IMR-90 (cell line): ENCODE measurements at regions not wholly inside any gene's neighbourhood (a gene's known extent, or its start where the extent isn't known, plus 50 kb on each side); places are given as distances from the start of the nearest gene placed in this dataset.

Source experiments
- ATAC-seq: fragments of 200-7000 bp; cut with Tn5 transposase; 2 replicates; pipeline ENCODE4 v1.9.1; 2020; ENCODE audit warnings: low read depth, mild to moderate bottlenecking, moderate library complexity
- BruUV-seq: library from RNA; stranded (reverse); fragments of 400-500 nt; replicated peaks from 2 replicates; lab custom pipeline; 2021; lab: Mats Ljungman, UMichigan
- CTCF ChIA-PET: fragments of 300-600 bp; formaldehyde crosslinking; extraction: SDS; loops from one replicate; lab custom pipeline; 2021; ENCODE audit warnings: antibody characterized with exemption; lab: Yijun Ruan, JAX
- POLR2A ChIA-PET: fragments of 300-600 bp; sonication (Branson Sonifier 250); formaldehyde crosslinking; loops from one replicate; lab custom pipeline; 2022; ENCODE audit warnings: antibody characterized with exemption; ENCODE audit not compliant: unreplicated experiment; lab: Charles Lee
- DNase-seq: peaks from one replicate; pipeline ENCODE4 v3.0.0; 2013
- H2AFZ ChIP-seq: replicated peaks from 2 replicates; pipeline ENCODE3; 2013; ENCODE audit warnings: low read length, mild to moderate bottlenecking; ENCODE audit not compliant: poor library complexity
- H2AK5ac ChIP-seq: 2 replicates; pipeline ENCODE4 v1.6.1; 2013; ENCODE audit warnings: low read depth, low read length, inconsistent platforms
- H2AK9ac ChIP-seq: replicated peaks from 2 replicates; pipeline ENCODE3; 2013; ENCODE audit warnings: mild to moderate bottlenecking, low read depth, low read length, moderate library complexity; ENCODE audit not compliant: poor library complexity
- H2BK120ac ChIP-seq: 2 replicates; pipeline ENCODE4 v1.6.1; 2013; ENCODE audit warnings: low read depth, low read length, inconsistent platforms
- H2BK15ac ChIP-seq: 3 replicates; pipeline ENCODE4 v1.6.1; 2013; ENCODE audit warnings: low read depth, low read length, inconsistent platforms
- H2BK20ac ChIP-seq: 2 replicates; pipeline ENCODE4 v1.6.1; 2013; ENCODE audit warnings: low read depth, mild to moderate bottlenecking, inconsistent platforms, low read length, moderate library complexity
- H2BK5ac ChIP-seq: 2 replicates; pipeline ENCODE4 v1.6.1; 2013; ENCODE audit warnings: mild to moderate bottlenecking, low read depth, low read length, inconsistent platforms; ENCODE audit not compliant: poor library complexity, severe bottlenecking
- H3K14ac ChIP-seq: replicated peaks from 2 replicates; pipeline ENCODE4 v1.6.1; 2013; ENCODE audit warnings: low read depth, low read length, inconsistent platforms
- H3K18ac ChIP-seq: 2 replicates; pipeline ENCODE4 v1.6.1; 2013; ENCODE audit warnings: low read depth, low read length, control low read depth
- H3K23ac ChIP-seq: 2 replicates; pipeline ENCODE4 v1.6.1; 2013; ENCODE audit warnings: low read depth, low read length, inconsistent platforms
- H3K27ac ChIP-seq: 2 replicates; pipeline ENCODE4 v1.5.1; 2013; ENCODE audit warnings: mild to moderate bottlenecking, control low read depth, low read length; ENCODE audit not compliant: insufficient read depth
- H3K27me3 ChIP-seq: 2 replicates; pipeline ENCODE4 v1.6.1; 2013; ENCODE audit warnings: low read length; ENCODE audit not compliant: control insufficient read depth, insufficient read depth
- H3K36me3 ChIP-seq: 2 replicates; pipeline ENCODE4 v1.6.1; 2013; ENCODE audit warnings: low read length, mixed read lengths; ENCODE audit not compliant: control insufficient read depth, insufficient read depth
- H3K4ac ChIP-seq: 2 replicates; pipeline ENCODE4 v1.6.1; 2013; ENCODE audit warnings: low read depth, low read length, inconsistent platforms
- H3K4me1 ChIP-seq: 2 replicates; pipeline ENCODE4 v1.6.1; 2013; ENCODE audit warnings: low read length, mixed read lengths; ENCODE audit not compliant: control insufficient read depth, insufficient read depth
- H3K4me2 ChIP-seq: 2 replicates; pipeline ENCODE4 v1.6.1; 2013; ENCODE audit warnings: low read depth, mild to moderate bottlenecking, control low read depth, low read length, moderate library complexity
- H3K4me3 ChIP-seq: 2 replicates; pipeline ENCODE4 v1.5.1; 2013; ENCODE audit warnings: low read depth, mild to moderate bottlenecking, control low read depth, low read length, moderate library complexity; ENCODE audit not compliant: insufficient read depth
- H3K56ac ChIP-seq: 2 replicates; pipeline ENCODE4 v1.6.1; 2013; ENCODE audit warnings: low read length, inconsistent platforms; ENCODE audit not compliant: insufficient read depth; ENCODE audit errors: extremely low read depth
- H3K79me1 ChIP-seq, 2 experiments: 2 replicates each; pipeline ENCODE4 v1.6.1; 2013; ENCODE audit warnings: low read length in 2 of 2, inconsistent platforms in 1 of 2, low read depth in 1 of 2
- H3K9ac ChIP-seq: 2 replicates; pipeline ENCODE4 v1.6.1; 2013; ENCODE audit warnings: low read depth, low read length, control low read depth
- H3K9me1 ChIP-seq: 2 replicates; pipeline ENCODE4 v1.6.1; 2013; ENCODE audit warnings: low read length, inconsistent platforms; ENCODE audit not compliant: insufficient read depth
- H3K9me3 ChIP-seq: 2 replicates; pipeline ENCODE4 v1.6.1; 2013; ENCODE audit warnings: low read length; ENCODE audit not compliant: control insufficient read depth, insufficient read depth
- H4K20me1 ChIP-seq: 2 replicates; pipeline ENCODE4 v1.6.1; 2013; ENCODE audit warnings: low read length, inconsistent platforms; ENCODE audit not compliant: insufficient read depth
- H4K5ac ChIP-seq: 2 replicates; pipeline ENCODE4 v1.6.1; 2013; ENCODE audit warnings: mild to moderate bottlenecking, low read depth, low read length, control low read depth
- H4K8ac ChIP-seq, 2 experiments: 2 replicates each; pipeline ENCODE4 v1.6.1; 2013; ENCODE audit warnings: low read depth in 2 of 2, low read length in 2 of 2, control low read depth in 1 of 2, inconsistent platforms in 1 of 2
- H4K91ac ChIP-seq: 2 replicates; pipeline ENCODE4 v1.6.1; 2013; ENCODE audit warnings: low read depth, low read length, inconsistent platforms; ENCODE audit not compliant: insufficient read depth
- BHLHE40 ChIP-seq: fragments of 150-350 bp; IDR thresholded peaks from 2 replicates; pipeline ENCODE4 v1.6.1; 2016; ENCODE audit warnings: mild to moderate bottlenecking, low read depth, low read length
- CEBPB ChIP-seq: IDR thresholded peaks from 2 replicates; pipeline ENCODE4 v1.6.1; 2012; ENCODE audit warnings: low read depth, low read length, improper control_type of control experiment
- CHD1 ChIP-seq: IDR thresholded peaks from 2 replicates; pipeline ENCODE4 v1.6.1; 2012; ENCODE audit warnings: low read depth, low read length, improper control_type of control experiment
- FOS ChIP-seq: fragments of 150-350 bp; IDR thresholded peaks from 2 replicates; pipeline ENCODE4 v1.6.1; 2016; ENCODE audit warnings: low read depth, low read length
- MAZ ChIP-seq: IDR thresholded peaks from 2 replicates; pipeline ENCODE4 v1.6.1; 2012; ENCODE audit warnings: low read depth, mild to moderate bottlenecking, low read length, improper control_type of control experiment, moderate library complexity, borderline replicate concordance
- POLR2A ChIP-seq: IDR thresholded peaks from 2 replicates; pipeline ENCODE4 v1.6.1; 2012; ENCODE audit warnings: mild to moderate bottlenecking, low read depth, low read length
- RCOR1 ChIP-seq: IDR thresholded peaks from 2 replicates; pipeline ENCODE4 v1.6.1; 2012; ENCODE audit warnings: mild to moderate bottlenecking, low read length, improper control_type of control experiment; ENCODE audit not compliant: insufficient replicate concordance
- RFX5 ChIP-seq: IDR thresholded peaks from 2 replicates; pipeline ENCODE4 v1.8.0; 2012; ENCODE audit warnings: low read depth, mild to moderate bottlenecking, low read length, moderate library complexity
- WGBS, 2 experiments: methylation state at CpG; one replicate each; pipeline versions ENCODE4 v1.1.5 to v1.1.7; 2013; ENCODE audit warnings: missing lambda C conversion rate in 2 of 2; ENCODE audit not compliant: insufficient read length in 1 of 2; ENCODE audit errors: extremely low coverage in 2 of 2; 5-methylcytosine and 5-hydroxymethylcytosine counted together
- dilution Hi-C: fragments of 300-500 bp; cut with HindIII; formaldehyde crosslinking; loops from one replicate; pipeline ENCODE4 v1.14.3; 2018; ENCODE audit warnings: low sequenced_read_pairs; ENCODE audit not compliant: unreplicated experiment
- in situ Hi-C: fragments of 300-500 bp; cut with MboI; formaldehyde crosslinking; loops from 3 replicates; pipeline ENCODE4 v1.14.3; 2019; ENCODE audit warnings: low sequenced_read_pairs, inconsistent platforms, mixed read lengths
- intact Hi-C: fragments of 100-400 bp; cut with micrococcal nuclease; formaldehyde crosslinking; loops from 2 replicates; pipeline ENCODE4 v1.10.0; 2022
- TF ChIP-seq, protein P1 (sequence below): conservative IDR thresholded peaks from 2 replicates; pipeline ENCODE4 v1.5.1; 2012; ENCODE audit warnings: mild to moderate bottlenecking, low read depth, low read length, improper control_type of control experiment

GRCh38 chr4:186010821-186011220 lies 58.1 kb upstream of the TLR3 start:
- Histone ChIP-seq H3K14ac (no peak overlapping the region), H3K4me1 (no peaks in the 10 kb centered on the region), H3K23ac (no peak overlapping the region), H3K4me3 (no peak overlapping the region), H2BK20ac (no peak overlapping the region), H4K5ac (no peak overlapping the region), H3K9ac (no peak overlapping the region), H3K9me3 (no peaks in the 10 kb centered on the region), H3K4ac (no peak overlapping the region), H2BK5ac (no peak overlapping the region), H4K20me1 (no peaks in the 10 kb centered on the region), H2BK120ac (no peak overlapping the region), H3K27ac (no peak overlapping the region), H2BK15ac (no peak overlapping the region), H3K27me3 (peaks cover 2% of the 10 kb centered on the region; the same call in 1 of the 2 replicates), H3K79me1 (no peaks in the 10 kb centered on the region), H2AFZ (no peak overlapping the region), H3K56ac (no peak overlapping the region), H3K18ac (no peak overlapping the region), H3K9me1 (no peaks in the 10 kb centered on the region), H3K36me3 (no peaks in the 10 kb centered on the region), H4K8ac (no peak overlapping the region), H4K91ac (no peak overlapping the region), H2AK5ac (no peak overlapping the region), H2AK9ac (no peak overlapping the region), H3K4me2 (no peak overlapping the region)
- in situ Hi-C loops = no loop called here
- 78% methylated on average over 3 of the region's 7 CpGs; no CpG with 5 or more reads in 1 of the 2 experiments for WGBS, 2 experiments
- intact Hi-C loops = no loop called here
- dilution Hi-C loops = no loop called here
- ChIA-PET CTCF (interaction anchor here (0.6 kb wide), 1 partner anchor 851 kb away, joined by 5 read pairs; no protein-coding TSS in a partner anchor), POLR2A (no interaction called here)
- no peak for ATAC-seq
- DNase-seq = no peak
- no TSS peak for BruUV-seq
- no peak for TF ChIP-seq MAZ
- no peak for TF ChIP-seq CHD1
- TF ChIP-seq BHLHE40 = no peak
- no peak for TF ChIP-seq CEBPB
- no peak for TF ChIP-seq POLR2A
- TF ChIP-seq, protein P1, sequence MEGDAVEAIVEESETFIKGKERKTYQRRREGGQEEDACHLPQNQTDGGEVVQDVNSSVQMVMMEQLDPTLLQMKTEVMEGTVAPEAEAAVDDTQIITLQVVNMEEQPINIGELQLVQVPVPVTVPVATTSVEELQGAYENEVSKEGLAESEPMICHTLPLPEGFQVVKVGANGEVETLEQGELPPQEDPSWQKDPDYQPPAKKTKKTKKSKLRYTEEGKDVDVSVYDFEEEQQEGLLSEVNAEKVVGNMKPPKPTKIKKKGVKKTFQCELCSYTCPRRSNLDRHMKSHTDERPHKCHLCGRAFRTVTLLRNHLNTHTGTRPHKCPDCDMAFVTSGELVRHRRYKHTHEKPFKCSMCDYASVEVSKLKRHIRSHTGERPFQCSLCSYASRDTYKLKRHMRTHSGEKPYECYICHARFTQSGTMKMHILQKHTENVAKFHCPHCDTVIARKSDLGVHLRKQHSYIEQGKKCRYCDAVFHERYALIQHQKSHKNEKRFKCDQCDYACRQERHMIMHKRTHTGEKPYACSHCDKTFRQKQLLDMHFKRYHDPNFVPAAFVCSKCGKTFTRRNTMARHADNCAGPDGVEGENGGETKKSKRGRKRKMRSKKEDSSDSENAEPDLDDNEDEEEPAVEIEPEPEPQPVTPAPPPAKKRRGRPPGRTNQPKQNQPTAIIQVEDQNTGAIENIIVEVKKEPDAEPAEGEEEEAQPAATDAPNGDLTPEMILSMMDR = no peak
- no peak for TF ChIP-seq RFX5
- TF ChIP-seq FOS = no peak
- no peak for TF ChIP-seq RCOR1
